Gastroesophageal sphincter (tissue), 3 donors: ENCODE measurements at regions not wholly inside any gene's neighbourhood (a gene's known extent, or its start where the extent isn't known, plus 50 kb on each side); places are given as distances from the start of the nearest gene placed in this dataset.

ENCODE experiments used
- CTCF ChIP-seq, 4 experiments: fragments of 200-600 bp in 2 of 4; fragments of 450-650 bp in 2 of 4; sonication (generic) in 1 of 4; IDR thresholded peaks; one replicate each; pipeline ENCODE4 v1.5.1; 2017 to 2019; ENCODE audit warnings: antibody characterized with exemption in 4 of 4, mild to moderate bottlenecking in 2 of 4, moderate library complexity in 2 of 4
- EP300 ChIP-seq: sonication (generic); formaldehyde crosslinking; IDR thresholded peaks from one replicate; pipeline ENCODE4 v1.6.1; 2017; ENCODE audit warnings: antibody characterized with exemption, mild to moderate bottlenecking
- POLR2A ChIP-seq, 2 donors: fragments of 450-650 bp; IDR thresholded peaks; one replicate each; pipeline ENCODE4 v1.6.1; 2017; ENCODE audit warnings: antibody characterized with exemption in 2 of 2, mild to moderate bottlenecking in 2 of 2, moderate library complexity in 1 of 2
- POLR2AphosphoS5 ChIP-seq: sonication (generic); formaldehyde crosslinking; IDR thresholded peaks from one replicate; pipeline ENCODE4 v1.6.1; 2017; ENCODE audit warnings: antibody characterized with exemption

DNA sequence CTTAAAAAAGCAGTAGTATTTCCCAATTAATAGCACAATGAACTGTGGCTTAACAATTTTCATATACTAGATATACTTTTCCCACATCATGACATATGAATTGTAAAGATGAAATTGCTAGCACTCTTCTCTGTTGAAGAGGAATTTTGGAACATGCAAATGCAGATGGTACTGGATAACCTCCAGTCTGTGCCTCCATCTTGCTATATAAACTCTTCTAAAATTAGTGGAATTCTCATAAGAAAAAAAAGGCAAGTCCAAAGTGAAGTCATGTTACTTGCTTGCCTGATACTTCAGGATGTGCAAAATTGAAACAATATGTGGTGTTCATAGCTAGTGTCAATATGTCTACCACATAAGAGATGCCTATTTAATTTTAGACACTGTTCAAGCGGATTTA lies 570.2 kb upstream of the POM121L12 start:
- TF ChIP-seq POLR2A (IDR thresholded peaks at IDR 0.05) (no peak), CTCF (IDR thresholded peaks at IDR 0.05) (no peak), POLR2AphosphoS5 (no peak), EP300 (no peak)
